Ovary (tissue), 3 donors: ENCODE measurements at regions not wholly inside any gene's neighbourhood (a gene's known extent, or its start where the extent isn't known, plus 50 kb on each side); places are given as distances from the start of the nearest gene placed in this dataset.

ENCODE experiments used
- CTCF ChIP-seq, 3 donors: fragments of 450-650 bp in 2 of 3; fragments of 200-600 bp in 1 of 3; IDR thresholded peaks; one replicate each; pipeline versions ENCODE4 v1.5.1 to v1.8.0; 2016 to 2022; ENCODE audit warnings: antibody characterized with exemption in 3 of 3, mild to moderate bottlenecking in 1 of 3
- POLR2A ChIP-seq: fragments of 450-650 bp; IDR thresholded peaks from one replicate; pipeline ENCODE4 v1.6.1; 2017; ENCODE audit warnings: antibody characterized with exemption, mild to moderate bottlenecking, moderate library complexity
- donor health status: DM: no; HTN: no; CAD: no.

DNA sequence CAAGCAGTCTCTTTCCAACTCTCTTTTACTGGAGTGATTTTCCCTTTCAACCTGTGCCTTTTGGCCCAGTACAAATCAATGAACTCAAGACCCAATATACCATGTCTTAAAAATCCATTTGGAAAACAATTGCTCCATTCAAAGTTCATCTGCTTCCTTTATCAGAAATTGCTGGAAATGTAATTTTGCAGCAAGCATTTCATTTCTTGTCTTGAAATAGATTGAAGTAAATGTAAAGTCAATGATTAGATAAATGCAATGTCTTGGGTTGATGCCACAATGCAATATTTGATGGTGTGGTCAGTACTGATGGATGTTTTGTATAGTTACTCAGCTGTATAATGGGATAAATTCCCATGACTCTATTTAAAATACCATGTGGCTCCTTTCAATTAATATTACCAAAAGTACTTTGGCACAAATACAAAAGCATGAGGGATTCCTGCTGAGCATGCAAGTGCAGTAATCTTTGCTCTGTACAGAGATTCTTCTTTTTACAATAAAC lies 707.7 kb upstream of the NOVA1 start:
- TF ChIP-seq CTCF (IDR thresholded peaks at IDR 0.05): no peak
- no peak for TF ChIP-seq POLR2A
